GM10248 (cell line): ENCODE measurements at regions not wholly inside any gene's neighbourhood (a gene's known extent, or its start where the extent isn't known, plus 50 kb on each side); places are given as distances from the start of the nearest gene placed in this dataset.

ENCODE experiments used
- CTCF ChIA-PET: fragments of 300-600 bp; sonication (Branson Sonifier 250); formaldehyde crosslinking; extraction: SDS; loops from one replicate; lab custom pipeline; 2021; ENCODE audit warnings: antibody characterized with exemption; lab: Yijun Ruan, JAX
- POLR2A ChIA-PET: fragments of 350-650 bp; sonication (Branson Sonifier 250); formaldehyde crosslinking; extraction: SDS; loops from one replicate; lab custom pipeline; 2020; ENCODE audit warnings: antibody characterized with exemption; lab: Yijun Ruan, JAX
- DNase-seq: peaks from one replicate; pipeline ENCODE4 v3.0.0; 2012; ENCODE audit errors: extremely low spot score
- CTCF ChIP-seq: IDR thresholded peaks from 2 replicates; pipeline ENCODE4 v1.5.1; 2012; ENCODE audit warnings: mild to moderate bottlenecking, low read depth; ENCODE audit errors: extremely low read depth, missing control alignments, control extremely low read depth

- DNase-seq, result no peak
- ChIA-PET CTCF (interaction anchor here (1.3 to 1.5 kb wide), 2 partner anchors 12 to 248 kb away, joined by 3 read pairs; no protein-coding TSS in a partner anchor), POLR2A (no interaction called here)
- TF ChIP-seq CTCF, result no peak
Measured at GRCh38 chr11:88434333-88434976, 96.9 kb upstream of the CTSC start.

GRCh38 chr11:88433536-88434230, 96.1 kb upstream of the CTSC start:
- no peak for DNase-seq
- TF ChIP-seq CTCF, result no peak
- POLR2A ChIA-PET, result no interaction called here
- CTCF ChIA-PET, result interaction anchor here (1.3 to 1.7 kb wide), 2 partner anchors 10 to 12 kb away, joined by 3 to 5 read pairs; no protein-coding TSS in a partner anchor

- POLR2A ChIA-PET, result interaction anchor here (0.5 kb wide), 1 partner anchor 83 kb away, joined by 4 read pairs; no protein-coding TSS in a partner anchor
- TF ChIP-seq CTCF, result no peak
- no peak for DNase-seq
- CTCF ChIA-PET, result interaction anchor here (0.7 to 2.2 kb wide), 6 partner anchors 16 to 200 kb away, joined by 3 to 9 read pairs (median 3); no protein-coding TSS in a partner anchor
Measured at GRCh38 chr11:88431675-88432341, 94.3 kb upstream of the CTSC start.

- CTCF ChIA-PET, result no interaction called here
- no peak for DNase-seq
- POLR2A ChIA-PET, result no interaction called here
- TF ChIP-seq CTCF, result no peak
Measured at GRCh38 chr11:88428959-88429358, 91.4 kb upstream of the CTSC start.

- no peak for TF ChIP-seq CTCF
- DNase-seq, result no peak
- ChIA-PET POLR2A (no interaction called here), CTCF (no interaction called here)
Measured at GRCh38 chr11:88427719-88428118, 90.2 kb upstream of the CTSC start.

GRCh38 chr11:88424881-88425280, 87.3 kb upstream of the CTSC start:
- DNase-seq, result no peak
- POLR2A ChIA-PET, result no interaction called here
- TF ChIP-seq CTCF, result no peak
- CTCF ChIA-PET, result no interaction called here
